WTC11 (cell line): ENCODE measurements at regions not wholly inside any gene's neighbourhood (a gene's known extent, or its start where the extent isn't known, plus 50 kb on each side); places are given as distances from the start of the nearest gene placed in this dataset.

Experiments
- ATAC-seq: fragments of 200-7000 bp; cut with Tn5 transposase; 2 replicates; pipeline ENCODE4 v1.10.0; 2021; ENCODE audit warnings: mild to moderate bottlenecking, moderate library complexity
- CTCF ChIA-PET: fragments of 300-600 bp; sonication (Branson Sonifier 250); formaldehyde crosslinking; loops from one replicate; lab custom pipeline; 2021; ENCODE audit warnings: antibody characterized with exemption; lab: Charles Lee
- POLR2A ChIA-PET: fragments of 350-600 bp; sonication (Branson Sonifier 250); formaldehyde crosslinking; loops from one replicate; lab custom pipeline; 2021; ENCODE audit warnings: antibody characterized with exemption; lab: Charles Lee
- DNase-seq: peaks from one replicate; pipeline ENCODE4 v3.0.0; 2021; ENCODE audit warnings: low spot score
- H3K27ac Mint-ChIP-seq: 2 replicates; pipeline ENCODE4 v1.8.0; 2021; ENCODE audit warnings: mixed read lengths
- H3K27me3 Mint-ChIP-seq: 2 replicates; pipeline ENCODE4 v1.8.0; 2021; ENCODE audit warnings: low read depth, mild to moderate bottlenecking, moderate library complexity, mixed read lengths
- H3K36me3 Mint-ChIP-seq: 2 replicates; pipeline ENCODE4 v1.8.0; 2021; ENCODE audit warnings: mixed read lengths
- H3K4me1 Mint-ChIP-seq: 2 replicates; pipeline ENCODE4 v1.8.0; 2022; ENCODE audit warnings: mixed read lengths
- H3K4me3 Mint-ChIP-seq: 2 replicates; pipeline ENCODE4 v1.8.0; 2021; ENCODE audit warnings: mild to moderate bottlenecking, moderate library complexity, mixed read lengths
- H3K9me3 Mint-ChIP-seq: 2 replicates; pipeline ENCODE4 v1.8.0; 2021; ENCODE audit warnings: mixed read lengths
- FOXP1 ChIP-seq: sonication (generic); formaldehyde crosslinking; IDR thresholded peaks from 2 replicates; pipeline ENCODE4 v1.8.0; 2022; ENCODE audit warnings: missing genetic modification reagents, mild to moderate bottlenecking, moderate library complexity, borderline replicate concordance
- GTF2I ChIP-seq: fragments of 250-450 bp; sonication (Bioruptor Pico); conservative IDR thresholded peaks from 2 replicates; pipeline ENCODE4 v1.4.0; 2021; ENCODE audit warnings: mild to moderate bottlenecking
- KAT7 ChIP-seq: sonication (generic); formaldehyde crosslinking; IDR thresholded peaks from 2 replicates; pipeline ENCODE4 v1.8.1; 2023; ENCODE audit warnings: missing genetic modification reagents, mild to moderate bottlenecking, borderline replicate concordance
- NFYB ChIP-seq: sonication (generic); formaldehyde crosslinking; conservative IDR thresholded peaks from 2 replicates; pipeline ENCODE4 v1.8.0; 2022; ENCODE audit warnings: low read depth, missing genetic modification reagents
- NR1H2 ChIP-seq: sonication (generic); formaldehyde crosslinking; IDR thresholded peaks from 2 replicates; pipeline ENCODE4 v1.9.0; 2021; ENCODE audit warnings: mild to moderate bottlenecking, moderate library complexity, missing genetic modification reagents
- NR2C2 ChIP-seq: sonication (generic); formaldehyde crosslinking; IDR thresholded peaks from 2 replicates; pipeline ENCODE4 v1.8.0; 2022; ENCODE audit warnings: mild to moderate bottlenecking, missing genetic modification reagents
- RORB ChIP-seq: fragments of 250-450 bp; sonication (Bioruptor Pico); IDR thresholded peaks from 2 replicates; pipeline ENCODE4 v1.9.0; 2021; ENCODE audit warnings: mild to moderate bottlenecking
- SMAD3 ChIP-seq: sonication (generic); formaldehyde crosslinking; IDR thresholded peaks from 2 replicates; pipeline ENCODE4 v1.8.0; 2022; ENCODE audit warnings: missing genetic modification reagents, mild to moderate bottlenecking, borderline replicate concordance
- TEAD1 ChIP-seq: sonication (generic); formaldehyde crosslinking; IDR thresholded peaks from 2 replicates; pipeline ENCODE4 v1.8.0; 2022; ENCODE audit warnings: mild to moderate bottlenecking, missing genetic modification reagents
- ZNF232 ChIP-seq: sonication (generic); formaldehyde crosslinking; IDR thresholded peaks from 2 replicates; pipeline ENCODE4 v1.8.0; 2022; ENCODE audit warnings: mild to moderate bottlenecking, missing genetic modification reagents
- ZNF263 ChIP-seq: sonication (generic); formaldehyde crosslinking; IDR thresholded peaks from 2 replicates; pipeline ENCODE4 v1.8.1; 2022; ENCODE audit warnings: low read depth, mild to moderate bottlenecking, moderate library complexity, missing genetic modification reagents
- ZNF396 ChIP-seq: fragments of 250-450 bp; sonication (Bioruptor Pico); IDR thresholded peaks from 2 replicates; pipeline ENCODE4 v1.8.0; 2021; ENCODE audit warnings: mild to moderate bottlenecking, moderate library complexity, borderline replicate concordance
- TF ChIP-seq, protein P1 (sequence below): fragments of 250-450 bp; sonication (Bioruptor Pico); IDR thresholded peaks from 2 replicates; pipeline ENCODE4 v2.1.2; 2022; ENCODE audit warnings: mild to moderate bottlenecking, moderate library complexity
- TF ChIP-seq, protein P2 (sequence below): sonication (generic); formaldehyde crosslinking; IDR thresholded peaks from 2 replicates; pipeline ENCODE4 v1.8.0; 2022; ENCODE audit warnings: mild to moderate bottlenecking, missing genetic modification reagents
- TF ChIP-seq, protein P3 (sequence below): fragments of 250-450 bp; sonication (Bioruptor Pico); IDR thresholded peaks from 2 replicates; pipeline ENCODE4 v1.9.0; 2021; ENCODE audit warnings: moderate library complexity, mild to moderate bottlenecking, inconsistent platforms, borderline replicate concordance
- TF ChIP-seq, protein P4 (sequence below): sonication (generic); formaldehyde crosslinking; conservative IDR thresholded peaks from 2 replicates; pipeline ENCODE4 v1.8.1; 2023; ENCODE audit warnings: mild to moderate bottlenecking, low read depth, missing genetic modification reagents, moderate library complexity
- TF ChIP-seq, protein P5 (sequence below): fragments of 250-450 bp; sonication (Bioruptor Pico); IDR thresholded peaks from 2 replicates; pipeline ENCODE4 v1.9.0; 2021; ENCODE audit warnings: mild to moderate bottlenecking, borderline replicate concordance
- TF ChIP-seq, protein P6 (sequence below): sonication (generic); formaldehyde crosslinking; IDR thresholded peaks from 2 replicates; pipeline ENCODE4 v1.8.1; 2023; ENCODE audit warnings: mild to moderate bottlenecking, missing genetic modification reagents, moderate library complexity
- TF ChIP-seq, protein P7 (sequence below): fragments of 250-450 bp; sonication (Bioruptor Pico); IDR thresholded peaks from 2 replicates; pipeline ENCODE4 v1.9.0; 2021; ENCODE audit warnings: mild to moderate bottlenecking
- TF ChIP-seq, protein P8 (sequence below): sonication (generic); formaldehyde crosslinking; IDR thresholded peaks from 2 replicates; pipeline ENCODE4 v1.8.0; 2022; ENCODE audit warnings: mild to moderate bottlenecking, missing genetic modification reagents

DNA sequence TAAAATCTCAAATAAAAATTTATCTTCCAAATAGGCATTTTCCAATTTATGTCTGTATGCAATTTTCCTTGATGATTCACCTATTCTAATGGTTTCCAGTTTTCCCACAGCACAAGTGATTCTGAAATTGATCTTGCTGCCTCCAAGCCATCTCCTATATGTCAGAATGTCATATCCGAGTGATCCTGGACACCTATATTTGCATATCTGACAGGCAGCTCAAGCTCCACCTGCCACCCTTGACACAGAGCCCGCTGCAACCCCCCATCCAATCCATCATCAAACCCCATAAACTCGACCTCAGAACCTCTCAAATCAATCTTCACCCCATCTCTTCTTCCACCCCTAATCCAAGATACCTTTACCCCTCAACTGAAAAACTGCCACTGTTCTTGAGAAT, 579.5 kb downstream of the EPHB1 start (continued):
- TF ChIP-seq, protein P1, sequence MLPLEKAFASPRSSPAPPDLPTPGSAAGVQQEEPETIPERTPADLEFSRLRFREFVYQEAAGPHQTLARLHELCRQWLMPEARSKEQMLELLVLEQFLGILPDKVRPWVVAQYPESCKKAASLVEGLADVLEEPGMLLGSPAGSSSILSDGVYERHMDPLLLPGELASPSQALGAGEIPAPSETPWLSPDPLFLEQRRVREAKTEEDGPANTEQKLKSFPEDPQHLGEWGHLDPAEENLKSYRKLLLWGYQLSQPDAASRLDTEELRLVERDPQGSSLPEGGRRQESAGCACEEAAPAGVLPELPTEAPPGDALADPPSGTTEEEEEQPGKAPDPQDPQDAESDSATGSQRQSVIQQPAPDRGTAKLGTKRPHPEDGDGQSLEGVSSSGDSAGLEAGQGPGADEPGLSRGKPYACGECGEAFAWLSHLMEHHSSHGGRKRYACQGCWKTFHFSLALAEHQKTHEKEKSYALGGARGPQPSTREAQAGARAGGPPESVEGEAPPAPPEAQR: no peak
- no peak for TF ChIP-seq FOXP1 (CRISPR knock-in tag)
- TF ChIP-seq, protein P2, sequence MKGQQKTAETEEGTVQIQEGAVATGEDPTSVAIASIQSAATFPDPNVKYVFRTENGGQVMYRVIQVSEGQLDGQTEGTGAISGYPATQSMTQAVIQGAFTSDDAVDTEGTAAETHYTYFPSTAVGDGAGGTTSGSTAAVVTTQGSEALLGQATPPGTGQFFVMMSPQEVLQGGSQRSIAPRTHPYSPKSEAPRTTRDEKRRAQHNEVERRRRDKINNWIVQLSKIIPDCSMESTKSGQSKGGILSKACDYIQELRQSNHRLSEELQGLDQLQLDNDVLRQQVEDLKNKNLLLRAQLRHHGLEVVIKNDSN (CRISPR knock-in tag): no peak
- no peak for TF ChIP-seq RORB
- TF ChIP-seq, protein P3, sequence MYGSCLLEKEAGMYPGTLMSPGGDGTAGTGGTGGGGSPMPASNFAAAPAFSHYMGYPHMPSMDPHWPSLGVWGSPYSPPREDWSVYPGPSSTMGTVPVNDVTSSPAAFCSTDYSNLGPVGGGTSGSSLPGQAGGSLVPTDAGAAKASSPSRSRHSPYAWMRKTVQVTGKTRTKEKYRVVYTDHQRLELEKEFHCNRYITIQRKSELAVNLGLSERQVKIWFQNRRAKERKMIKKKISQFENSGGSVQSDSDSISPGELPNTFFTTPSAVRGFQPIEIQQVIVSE (CRISPR knock-in tag): no peak
- TF ChIP-seq ZNF263 (CRISPR knock-in tag): no peak
- no peak for TF ChIP-seq NR2C2 (CRISPR knock-in tag)
- no peak for TF ChIP-seq ZNF396
- TF ChIP-seq NR1H2 (CRISPR knock-in tag): no peak
- no peak for TF ChIP-seq NFYB (CRISPR knock-in tag)
- TF ChIP-seq, protein P4, sequence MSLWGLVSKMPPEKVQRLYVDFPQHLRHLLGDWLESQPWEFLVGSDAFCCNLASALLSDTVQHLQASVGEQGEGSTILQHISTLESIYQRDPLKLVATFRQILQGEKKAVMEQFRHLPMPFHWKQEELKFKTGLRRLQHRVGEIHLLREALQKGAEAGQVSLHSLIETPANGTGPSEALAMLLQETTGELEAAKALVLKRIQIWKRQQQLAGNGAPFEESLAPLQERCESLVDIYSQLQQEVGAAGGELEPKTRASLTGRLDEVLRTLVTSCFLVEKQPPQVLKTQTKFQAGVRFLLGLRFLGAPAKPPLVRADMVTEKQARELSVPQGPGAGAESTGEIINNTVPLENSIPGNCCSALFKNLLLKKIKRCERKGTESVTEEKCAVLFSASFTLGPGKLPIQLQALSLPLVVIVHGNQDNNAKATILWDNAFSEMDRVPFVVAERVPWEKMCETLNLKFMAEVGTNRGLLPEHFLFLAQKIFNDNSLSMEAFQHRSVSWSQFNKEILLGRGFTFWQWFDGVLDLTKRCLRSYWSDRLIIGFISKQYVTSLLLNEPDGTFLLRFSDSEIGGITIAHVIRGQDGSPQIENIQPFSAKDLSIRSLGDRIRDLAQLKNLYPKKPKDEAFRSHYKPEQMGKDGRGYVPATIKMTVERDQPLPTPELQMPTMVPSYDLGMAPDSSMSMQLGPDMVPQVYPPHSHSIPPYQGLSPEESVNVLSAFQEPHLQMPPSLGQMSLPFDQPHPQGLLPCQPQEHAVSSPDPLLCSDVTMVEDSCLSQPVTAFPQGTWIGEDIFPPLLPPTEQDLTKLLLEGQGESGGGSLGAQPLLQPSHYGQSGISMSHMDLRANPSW (CRISPR knock-in tag): no peak

DNA sequence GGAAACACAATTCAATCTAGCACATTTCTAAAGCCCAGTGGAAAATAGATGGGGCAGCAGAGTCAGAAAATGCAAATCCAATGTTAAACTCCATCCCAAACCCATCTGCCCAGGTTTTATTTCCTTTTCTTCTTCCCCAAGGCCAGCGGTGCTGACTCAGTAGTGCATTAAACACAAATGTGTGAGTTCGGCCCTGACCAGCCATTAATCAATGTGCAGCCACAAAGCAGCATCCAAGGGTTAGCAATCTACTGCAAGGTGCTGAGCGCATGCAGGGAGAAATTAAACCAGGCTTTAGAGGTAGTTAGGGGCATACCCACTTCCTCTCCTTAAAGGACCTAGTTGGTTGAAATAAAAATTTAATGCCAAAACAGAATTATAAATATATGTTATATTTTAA, 583.3 kb upstream of the PPP2R3A start:
- Mint-ChIP-seq H3K4me1 (peaks cover 9% of the 10 kb centered on the region), H3K36me3 (no peaks in the 10 kb centered on the region), H3K27me3 (no peaks in the 10 kb centered on the region), H3K27ac (no peak overlapping the region), H3K9me3 (no peaks in the 10 kb centered on the region), H3K4me3 (no peak overlapping the region)
- ATAC-seq (no peak), DNase-seq (no peak)
- TF ChIP-seq, protein P5, sequence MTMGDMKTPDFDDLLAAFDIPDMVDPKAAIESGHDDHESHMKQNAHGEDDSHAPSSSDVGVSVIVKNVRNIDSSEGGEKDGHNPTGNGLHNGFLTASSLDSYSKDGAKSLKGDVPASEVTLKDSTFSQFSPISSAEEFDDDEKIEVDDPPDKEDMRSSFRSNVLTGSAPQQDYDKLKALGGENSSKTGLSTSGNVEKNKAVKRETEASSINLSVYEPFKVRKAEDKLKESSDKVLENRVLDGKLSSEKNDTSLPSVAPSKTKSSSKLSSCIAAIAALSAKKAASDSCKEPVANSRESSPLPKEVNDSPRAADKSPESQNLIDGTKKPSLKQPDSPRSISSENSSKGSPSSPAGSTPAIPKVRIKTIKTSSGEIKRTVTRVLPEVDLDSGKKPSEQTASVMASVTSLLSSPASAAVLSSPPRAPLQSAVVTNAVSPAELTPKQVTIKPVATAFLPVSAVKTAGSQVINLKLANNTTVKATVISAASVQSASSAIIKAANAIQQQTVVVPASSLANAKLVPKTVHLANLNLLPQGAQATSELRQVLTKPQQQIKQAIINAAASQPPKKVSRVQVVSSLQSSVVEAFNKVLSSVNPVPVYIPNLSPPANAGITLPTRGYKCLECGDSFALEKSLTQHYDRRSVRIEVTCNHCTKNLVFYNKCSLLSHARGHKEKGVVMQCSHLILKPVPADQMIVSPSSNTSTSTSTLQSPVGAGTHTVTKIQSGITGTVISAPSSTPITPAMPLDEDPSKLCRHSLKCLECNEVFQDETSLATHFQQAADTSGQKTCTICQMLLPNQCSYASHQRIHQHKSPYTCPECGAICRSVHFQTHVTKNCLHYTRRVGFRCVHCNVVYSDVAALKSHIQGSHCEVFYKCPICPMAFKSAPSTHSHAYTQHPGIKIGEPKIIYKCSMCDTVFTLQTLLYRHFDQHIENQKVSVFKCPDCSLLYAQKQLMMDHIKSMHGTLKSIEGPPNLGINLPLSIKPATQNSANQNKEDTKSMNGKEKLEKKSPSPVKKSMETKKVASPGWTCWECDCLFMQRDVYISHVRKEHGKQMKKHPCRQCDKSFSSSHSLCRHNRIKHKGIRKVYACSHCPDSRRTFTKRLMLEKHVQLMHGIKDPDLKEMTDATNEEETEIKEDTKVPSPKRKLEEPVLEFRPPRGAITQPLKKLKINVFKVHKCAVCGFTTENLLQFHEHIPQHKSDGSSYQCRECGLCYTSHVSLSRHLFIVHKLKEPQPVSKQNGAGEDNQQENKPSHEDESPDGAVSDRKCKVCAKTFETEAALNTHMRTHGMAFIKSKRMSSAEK: no peak
- no peak for TF ChIP-seq ZNF232 (CRISPR knock-in tag)
- no peak for TF ChIP-seq KAT7 (CRISPR knock-in tag)
- no peak for TF ChIP-seq GTF2I (CRISPR knock-in tag)
- no peak for TF ChIP-seq TEAD1 (CRISPR knock-in tag)
- no peak for TF ChIP-seq SMAD3 (CRISPR knock-in tag)
- TF ChIP-seq, protein P6, sequence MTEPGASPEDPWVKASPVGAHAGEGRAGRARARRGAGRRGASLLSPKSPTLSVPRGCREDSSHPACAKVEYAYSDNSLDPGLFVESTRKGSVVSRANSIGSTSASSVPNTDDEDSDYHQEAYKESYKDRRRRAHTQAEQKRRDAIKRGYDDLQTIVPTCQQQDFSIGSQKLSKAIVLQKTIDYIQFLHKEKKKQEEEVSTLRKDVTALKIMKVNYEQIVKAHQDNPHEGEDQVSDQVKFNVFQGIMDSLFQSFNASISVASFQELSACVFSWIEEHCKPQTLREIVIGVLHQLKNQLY (CRISPR knock-in tag): no peak
- TF ChIP-seq, protein P7, sequence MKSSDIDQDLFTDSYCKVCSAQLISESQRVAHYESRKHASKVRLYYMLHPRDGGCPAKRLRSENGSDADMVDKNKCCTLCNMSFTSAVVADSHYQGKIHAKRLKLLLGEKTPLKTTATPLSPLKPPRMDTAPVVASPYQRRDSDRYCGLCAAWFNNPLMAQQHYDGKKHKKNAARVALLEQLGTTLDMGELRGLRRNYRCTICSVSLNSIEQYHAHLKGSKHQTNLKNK (CRISPR knock-in tag): no peak
- TF ChIP-seq, protein P8, sequence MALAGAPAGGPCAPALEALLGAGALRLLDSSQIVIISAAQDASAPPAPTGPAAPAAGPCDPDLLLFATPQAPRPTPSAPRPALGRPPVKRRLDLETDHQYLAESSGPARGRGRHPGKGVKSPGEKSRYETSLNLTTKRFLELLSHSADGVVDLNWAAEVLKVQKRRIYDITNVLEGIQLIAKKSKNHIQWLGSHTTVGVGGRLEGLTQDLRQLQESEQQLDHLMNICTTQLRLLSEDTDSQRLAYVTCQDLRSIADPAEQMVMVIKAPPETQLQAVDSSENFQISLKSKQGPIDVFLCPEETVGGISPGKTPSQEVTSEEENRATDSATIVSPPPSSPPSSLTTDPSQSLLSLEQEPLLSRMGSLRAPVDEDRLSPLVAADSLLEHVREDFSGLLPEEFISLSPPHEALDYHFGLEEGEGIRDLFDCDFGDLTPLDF: no peak
- TF ChIP-seq NFYB (CRISPR knock-in tag): no peak
- CTCF ChIA-PET: no interaction called here
- POLR2A ChIA-PET: no interaction called here
